DMS153 treated with DMSO at 0.1 percent for 48 hours (cell line): ENCODE measurements at regions not wholly inside any gene's neighbourhood (a gene's known extent, or its start where the extent isn't known, plus 50 kb on each side); places are given as distances from the start of the nearest gene placed in this dataset.

Source experiments
- DNase-seq: peaks from one replicate; lab custom pipeline; 2025; ENCODE audit not compliant: unreplicated experiment; lab: John Stamatoyannopoulos, UW

GRCh38 chr1:239538239-239538988, 152.0 kb downstream of the CHRM3 start:
- no peak for DNase-seq

GRCh38 chr1:239539051-239539450, 152.7 kb downstream of the CHRM3 start:
- no peak for DNase-seq

- no peak for DNase-seq
Observed at GRCh38 chr1:239539812-239540211, 153.4 kb downstream of the CHRM3 start.

GRCh38 chr1:239543873-239544272, 157.5 kb downstream of the CHRM3 start:
- DNase-seq = no peak

- DNase-seq = no peak
Observed at GRCh38 chr1:239545466-239545865, 159.1 kb downstream of the CHRM3 start.

GRCh38 chr1:239547987-239548386, 161.6 kb downstream of the CHRM3 start:
- DNase-seq = no peak

GRCh38 chr1:239550178-239550577, 163.8 kb downstream of the CHRM3 start:
- DNase-seq = no peak

GRCh38 chr1:239555350-239555749, 169.0 kb downstream of the CHRM3 start:
- no peak for DNase-seq

GRCh38 chr1:239558559-239558958, 172.2 kb downstream of the CHRM3 start:
- no peak for DNase-seq

- DNase-seq = no peak
Observed at GRCh38 chr1:239558991-239559390, 172.6 kb downstream of the CHRM3 start.

- no peak for DNase-seq
Observed at GRCh38 chr1:239560921-239561320, 174.6 kb downstream of the CHRM3 start.

- DNase-seq = no peak
Observed at GRCh38 chr1:239562095-239562494, 175.7 kb downstream of the CHRM3 start.

GRCh38 chr1:239563681-239564080, 177.3 kb downstream of the CHRM3 start:
- DNase-seq = no peak

GRCh38 chr1:239566074-239566473, 179.7 kb downstream of the CHRM3 start:
- no peak for DNase-seq

- DNase-seq = no peak
Observed at GRCh38 chr1:239570878-239571277, 184.5 kb downstream of the CHRM3 start.

GRCh38 chr1:239572183-239572582, 185.8 kb downstream of the CHRM3 start:
- no peak for DNase-seq

- DNase-seq = no peak
Observed at GRCh38 chr1:239574112-239574511, 187.7 kb downstream of the CHRM3 start.

GRCh38 chr1:239575113-239575512, 188.7 kb downstream of the CHRM3 start:
- DNase-seq = no peak

GRCh38 chr1:239583536-239583935, 197.2 kb downstream of the CHRM3 start:
- DNase-seq = no peak

- DNase-seq = no peak
Observed at GRCh38 chr1:239586128-239586527, 199.8 kb downstream of the CHRM3 start.

- no peak for DNase-seq
Observed at GRCh38 chr1:239587066-239587465, 200.7 kb downstream of the CHRM3 start.

- no peak for DNase-seq
Observed at GRCh38 chr1:239587574-239588369, 201.4 kb downstream of the CHRM3 start.
